A549 (cell line): ENCODE measurements at regions not wholly inside any gene's neighbourhood (a gene's known extent, or its start where the extent isn't known, plus 50 kb on each side); places are given as distances from the start of the nearest gene placed in this dataset.

Experiments used
- CTCF ChIP-seq: fragments of >200 bp; sonication (Bioruptor Twin); formaldehyde crosslinking; IDR thresholded peaks from 3 replicates; pipeline ENCODE4 v1.5.1; 2016
- EP300 ChIP-seq, 2 experiments: fragments of >200 bp; sonication (Bioruptor Twin); formaldehyde crosslinking; IDR thresholded peaks; 2 replicates in 1 of 2; 3 replicates in 1 of 2; pipeline ENCODE4 v1.6.1; 2016 to 2017
- MAX ChIP-seq: IDR thresholded peaks from 2 replicates; pipeline ENCODE4 v1.6.1; 2012
- POLR2A ChIP-seq: IDR thresholded peaks from 2 replicates; pipeline ENCODE4 v1.6.1; 2012; ENCODE audit warnings: mild to moderate bottlenecking, low read length
- SMC3 ChIP-seq: fragments of >200 bp; sonication (Bioruptor Twin); formaldehyde crosslinking; IDR thresholded peaks from 3 replicates; pipeline ENCODE4 v1.6.1; 2018; ENCODE audit warnings: inconsistent platforms

GRCh38 chr6:149236589-149236988 is 80.9 kb upstream of the TAB2 start:
- TF ChIP-seq EP300 (IDR thresholded peaks at IDR 0.05), result no peak
- no peak for TF ChIP-seq POLR2A
- TF ChIP-seq MAX, result no peak
- TF ChIP-seq CTCF, result no peak
- no peak for TF ChIP-seq SMC3
